Keratinocyte (primary cell): ENCODE measurements at regions not wholly inside any gene's neighbourhood (a gene's known extent, or its start where the extent isn't known, plus 50 kb on each side); places are given as distances from the start of the nearest gene placed in this dataset.

Experiments used
- DNase-seq: peaks from one replicate; pipeline ENCODE4 v3.0.0-alpha.2; 2011; ENCODE audit warnings: low read depth, missing footprints, low spot score
- FAIRE-seq: peaks from 2 replicates; lab custom pipeline; 2011; peaks lifted over from hg19 to GRCh38; lab: Jason Lieb, UNC
- H2AFZ ChIP-seq: 2 replicates; pipeline ENCODE4 v1.6.0; 2012; ENCODE audit warnings: low read length, control low read depth, inconsistent platforms; ENCODE audit not compliant: control insufficient read depth
- H3K27ac ChIP-seq: 2 replicates; pipeline ENCODE4 v1.5.1; 2011; ENCODE audit warnings: low read length; ENCODE audit not compliant: control insufficient read depth, insufficient read depth
- H3K27me3 ChIP-seq: 3 replicates; pipeline ENCODE4 v1.6.0; 2011; ENCODE audit warnings: low read length; ENCODE audit not compliant: control insufficient read depth, insufficient read depth; ENCODE audit errors: extremely low read depth
- H3K36me3 ChIP-seq, 2 experiments: 2 replicates in 1 of 2; 3 replicates in 1 of 2; pipeline ENCODE4 v1.5.1; 2011; ENCODE audit warnings: low read length in 2 of 2, mild to moderate bottlenecking in 1 of 2; ENCODE audit not compliant: control insufficient read depth in 2 of 2, insufficient read depth in 2 of 2; ENCODE audit errors: extremely low read depth in 1 of 2
- H3K4me1 ChIP-seq: 3 replicates; pipeline ENCODE4 v1.5.1; 2011; ENCODE audit warnings: low read length; ENCODE audit not compliant: control insufficient read depth, insufficient read depth; ENCODE audit errors: extremely low read depth
- H3K4me2 ChIP-seq: 3 replicates; pipeline ENCODE4 v1.6.0; 2011; ENCODE audit warnings: low read depth, low read length; ENCODE audit not compliant: control insufficient read depth, insufficient read depth; ENCODE audit errors: extremely low read depth
- H3K4me3 ChIP-seq, 3 experiments: fragments of 200-600 bp in 1 of 3; sonication (generic) in 1 of 3; 2 replicates in 2 of 3; 3 replicates in 1 of 3; pipeline ENCODE4 v1.5.1; 2011 to 2016; ENCODE audit warnings: low read length in 3 of 3, mild to moderate bottlenecking in 3 of 3, control low read depth in 2 of 3, inconsistent platforms in 1 of 3, low read depth in 1 of 3, mixed read lengths in 1 of 3, mixed run types in 1 of 3, moderate library complexity in 1 of 3; ENCODE audit not compliant: control insufficient read depth in 2 of 3, insufficient read depth in 2 of 3; ENCODE audit errors: extremely low read depth in 1 of 3
- H3K79me2 ChIP-seq: 2 replicates; pipeline ENCODE4 v1.6.0; 2012; ENCODE audit warnings: low read length; ENCODE audit not compliant: control insufficient read depth, insufficient read depth
- H3K9ac ChIP-seq: 3 replicates; pipeline ENCODE4 v1.6.0; 2011; ENCODE audit warnings: low read length; ENCODE audit not compliant: control insufficient read depth, insufficient read depth; ENCODE audit errors: extremely low read depth
- H3K9me1 ChIP-seq: 3 replicates; pipeline ENCODE4 v1.6.0; 2011; ENCODE audit warnings: low read length; ENCODE audit not compliant: control insufficient read depth, insufficient read depth; ENCODE audit errors: extremely low read depth
- H3K9me3 ChIP-seq: 2 replicates; pipeline ENCODE4 v1.5.1; 2012; ENCODE audit warnings: low read depth, low read length; ENCODE audit not compliant: control insufficient read depth
- H4K20me1 ChIP-seq: 3 replicates; pipeline ENCODE4 v1.6.0; 2011; ENCODE audit warnings: low read length; ENCODE audit not compliant: control insufficient read depth, insufficient read depth; ENCODE audit errors: extremely low read depth
- CTCF ChIP-seq, 3 experiments: IDR thresholded peaks in 1 of 3; conservative IDR thresholded peaks in 1 of 3; optimal IDR thresholded peaks in 1 of 3; 2 replicates in 2 of 3; 3 replicates in 1 of 3; pipeline versions ENCODE3 to v1.5.1; 2011; ENCODE audit warnings: low read length in 3 of 3, mild to moderate bottlenecking in 3 of 3, moderate library complexity in 2 of 3, control low read depth in 1 of 3, inconsistent platforms in 1 of 3; ENCODE audit not compliant: insufficient read depth in 2 of 3; ENCODE audit errors: extremely low read depth in 1 of 3
- EZH2 ChIP-seq: IDR thresholded peaks from one replicate; pipeline ENCODE4 v1.6.1; 2012; ENCODE audit warnings: inconsistent platforms, mild to moderate bottlenecking, low read length, moderate library complexity
- dilution Hi-C: fragments of 300-500 bp; cut with MboI; formaldehyde crosslinking; loops from one replicate; pipeline ENCODE4 v1.7.0; 2020; ENCODE audit warnings: low sequenced_read_pairs; ENCODE audit not compliant: extremely low pct_ligation_motif_present

DNA sequence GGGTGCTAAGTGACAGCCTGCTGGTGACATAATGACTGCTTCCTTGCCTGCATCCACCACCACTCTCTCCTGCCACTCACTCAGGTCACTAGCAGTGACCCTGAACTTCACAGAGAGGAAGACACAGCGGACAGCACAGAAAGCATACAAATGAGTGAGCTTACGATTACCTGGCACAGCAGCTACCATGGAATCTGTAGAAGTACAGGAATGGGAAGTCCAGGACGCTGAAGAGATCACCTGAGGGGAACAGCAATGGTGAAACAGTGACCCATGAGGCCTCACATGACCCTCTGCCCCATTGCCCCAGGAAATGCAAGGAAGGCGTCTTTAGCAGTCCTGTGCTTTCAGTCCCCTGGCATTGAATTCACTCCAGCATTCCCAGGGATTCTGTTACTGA is 96.7 kb upstream of the RIOK3 start:
- DNase-seq (no peak), FAIRE-seq (no peak)
- Histone ChIP-seq H3K79me2 (no peaks in the 10 kb centered on the region), H3K9ac (no peak overlapping the region), H3K4me3 (no peak overlapping the region), H3K27ac (no peak overlapping the region), H3K9me1 (no peaks in the 10 kb centered on the region), H3K4me2 (no peak overlapping the region), H3K9me3 (no peaks in the 10 kb centered on the region), H4K20me1 (no peaks in the 10 kb centered on the region), H3K27me3 (no peaks in the 10 kb centered on the region), H2AFZ (no peak overlapping the region), H3K36me3 (peaks cover 5 to 7% of the 10 kb centered on the region in 2 experiments), H3K4me1 (peaks cover 3% of the 10 kb centered on the region)
- dilution Hi-C loops, result no loop called here
- TF ChIP-seq EZH2 (no peak), CTCF (optimal IDR thresholded peaks at IDR 0.05 in 1 of 3, IDR thresholded peaks at IDR 0.05 in 1 of 3, conservative IDR thresholded peaks at IDR 0.05 in 1 of 3; ENCODE audit: extremely low read depth in 1 of 3, insufficient read depth in 2 of 3, low read length in 3 of 3) (no peak)

DNA sequence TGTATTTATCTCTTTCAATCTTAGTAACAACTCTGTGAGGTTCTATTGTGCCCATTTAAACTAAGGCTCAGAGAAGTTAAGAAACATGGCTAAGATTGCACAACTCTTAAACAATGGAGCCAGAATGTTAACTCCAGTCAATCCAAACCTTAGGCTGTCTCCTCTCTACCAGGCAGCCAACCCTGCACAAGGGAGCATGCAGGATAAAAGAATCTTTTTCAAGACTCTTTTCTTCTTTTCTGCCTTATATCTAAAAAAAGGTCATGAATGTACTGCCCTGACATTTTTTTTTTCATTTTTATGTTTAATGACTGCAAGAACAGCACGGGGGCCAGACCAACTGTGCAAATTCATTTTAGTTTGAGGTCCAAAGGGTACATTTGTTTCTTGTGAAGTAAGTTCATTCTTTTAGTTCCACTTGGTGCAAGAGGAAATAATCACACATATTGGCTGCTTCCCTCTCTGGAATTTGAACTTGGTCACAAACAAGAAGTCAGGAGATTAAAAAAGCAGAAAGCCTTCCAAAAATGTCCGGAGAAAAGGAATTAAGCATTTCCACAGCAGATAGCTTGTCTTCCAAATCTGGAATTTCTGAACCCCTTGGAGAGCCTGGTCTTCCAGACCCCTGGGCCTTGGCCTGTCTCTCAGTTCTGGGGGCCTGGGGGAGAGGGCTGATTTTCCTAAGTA is 96.0 kb upstream of the RIOK3 start:
- Histone ChIP-seq H4K20me1 (no peaks in the 10 kb centered on the region), H3K27ac (no peak overlapping the region), H3K79me2 (no peaks in the 10 kb centered on the region), H2AFZ (no peak overlapping the region), H3K4me3 (no peak overlapping the region), H3K4me2 (no peak overlapping the region), H3K9me1 (no peaks in the 10 kb centered on the region), H3K4me1 (peaks cover 3% of the 10 kb centered on the region), H3K36me3 (peaks cover 5 to 7% of the 10 kb centered on the region in 2 experiments), H3K9ac (no peak overlapping the region), H3K27me3 (no peaks in the 10 kb centered on the region), H3K9me3 (no peaks in the 10 kb centered on the region)
- DNase-seq (no peak), FAIRE-seq (no peak)
- dilution Hi-C loops, result no loop called here
- TF ChIP-seq EZH2, result no peak
- no peak for TF ChIP-seq CTCF (optimal IDR thresholded peaks at IDR 0.05 in 1 of 3, IDR thresholded peaks at IDR 0.05 in 1 of 3, conservative IDR thresholded peaks at IDR 0.05 in 1 of 3; ENCODE audit: extremely low read depth in 1 of 3, insufficient read depth in 2 of 3, low read length in 3 of 3)
